Esophagus squamous epithelium (tissue), 5 donors: ENCODE measurements at regions not wholly inside any gene's neighbourhood (a gene's known extent, or its start where the extent isn't known, plus 50 kb on each side); places are given as distances from the start of the nearest gene placed in this dataset.

ENCODE experiments used
- DNase-seq: peaks from one replicate; lab custom pipeline; 2025; lab: John Stamatoyannopoulos, UW
- H3K27ac ChIP-seq, 4 donors: fragments of 200-600 bp; sonication (generic); one replicate each; pipeline ENCODE4 v1.5.1; 2016 to 2019; ENCODE audit warnings: mild to moderate bottlenecking in 1 of 4
- H3K27me3 ChIP-seq, 4 donors: fragments of 200-600 bp; sonication (generic); 1 replicate in 3 of 4; 2 replicates in 1 of 4; pipeline versions ENCODE4 v1.5.1 to v1.6.0; 2017 to 2021; ENCODE audit warnings: antibody characterized with exemption in 1 of 4
- H3K36me3 ChIP-seq, 3 donors: fragments of 200-600 bp; sonication (generic); one replicate each; pipeline ENCODE4 v1.5.1; 2016 to 2019
- H3K4me1 ChIP-seq, 3 donors: fragments of 200-600 bp; sonication (generic); one replicate each; pipeline ENCODE4 v1.5.1; 2017 to 2019
- H3K4me3 ChIP-seq, 4 donors: fragments of 200-600 bp; sonication (generic); 1 replicate in 3 of 4; 2 replicates in 1 of 4; pipeline ENCODE4 v1.5.1; 2016 to 2019; ENCODE audit warnings: mild to moderate bottlenecking in 2 of 4, moderate library complexity in 1 of 4
- H3K9me3 ChIP-seq, 3 donors: fragments of 200-600 bp; sonication (generic); one replicate each; pipeline ENCODE4 v1.5.1; 2016 to 2019
- CTCF ChIP-seq, 6 experiments: fragments of 450-650 bp in 4 of 6; fragments of 200-600 bp in 2 of 6; sonication (generic) in 2 of 6; IDR thresholded peaks; one replicate each; pipeline ENCODE4 v1.5.1; 2016 to 2019; ENCODE audit warnings: antibody characterized with exemption in 6 of 6, mild to moderate bottlenecking in 4 of 6, moderate library complexity in 4 of 6
- POLR2A ChIP-seq, 4 donors: fragments of 450-650 bp; IDR thresholded peaks; one replicate each; pipeline ENCODE4 v1.6.1; 2017; ENCODE audit warnings: antibody characterized with exemption in 4 of 4, mild to moderate bottlenecking in 4 of 4, moderate library complexity in 3 of 4
- WGBS, 2 donors: methylation state at CpG; one replicate each; pipeline ENCODE4 v1.1.5; 2018; 5-methylcytosine and 5-hydroxymethylcytosine counted together
- intact Hi-C: fragments of 100-400 bp; cut with DNase I; formaldehyde crosslinking; loops from one replicate; pipeline ENCODE4 v1.15.0; 2022
- donor health status: DM: yes; HTN: yes; CAD: no.

- no peaks in the 10 kb centered on the region for H3K4me1 ChIP-seq
- WGBS, 2 donors = 78 to 87% methylated on average over 12 to 13 of the region's 14 CpGs
- H3K4me3 ChIP-seq = no peak overlapping the region
Measured at GRCh38 chr7:155399577-155399976, 58.4 kb upstream of the EN2 start.

GRCh38 chr7:155401231-155401630 is 56.7 kb upstream of the EN2 start:
- no peak for TF ChIP-seq CTCF (IDR thresholded peaks at IDR 0.05)
- TF ChIP-seq POLR2A (IDR thresholded peaks at IDR 0.05) = no peak
- Histone ChIP-seq H3K4me1 (no peaks in the 10 kb centered on the region), H3K27ac (no peak overlapping the region), H3K36me3 (no peaks in the 10 kb centered on the region), H3K27me3 (peaks cover 0 to 89% (median 0%) of the 10 kb centered on the region in 4 donors), H3K9me3 (no peaks in the 10 kb centered on the region), H3K4me3 (no peak overlapping the region)
- intact Hi-C loops = no loop called here
- DNase-seq = no peak
- 48 to 56% methylated on average over 5 to 7 of the region's 8 CpGs for WGBS, 2 donors

More at GRCh38 chr7:155399577-155399976, 58.4 kb upstream of the EN2 start:
- Histone ChIP-seq H3K9me3 (no peaks in the 10 kb centered on the region), H3K36me3 (no peaks in the 10 kb centered on the region), H3K27me3 (peaks cover 0 to 87% (median 0%) of the 10 kb centered on the region in 4 donors), H3K27ac (no peak overlapping the region)
- DNase-seq = no peak
- intact Hi-C loops = no loop called here
- TF ChIP-seq CTCF (IDR thresholded peaks at IDR 0.05) = no peak
- TF ChIP-seq POLR2A (IDR thresholded peaks at IDR 0.05) = no peak

- Histone ChIP-seq H3K27ac (no peak overlapping the region), H3K27me3 (peaks cover 0 to 87% (median 0%) of the 10 kb centered on the region in 4 donors), H3K36me3 (no peaks in the 10 kb centered on the region), H3K4me3 (no peak overlapping the region), H3K9me3 (no peaks in the 10 kb centered on the region), H3K4me1 (no peaks in the 10 kb centered on the region)
- no peak for DNase-seq
- TF ChIP-seq CTCF (IDR thresholded peaks at IDR 0.05) (no peak), POLR2A (IDR thresholded peaks at IDR 0.05) (no peak)
- intact Hi-C loops = no loop called here
- WGBS, 2 donors = 48 to 71% methylated on average over 1 to 4 of the region's 6 CpGs
Measured at GRCh38 chr7:155401884-155402283, 56.0 kb upstream of the EN2 start.

GRCh38 chr7:155402941-155403340 is 55.0 kb upstream of the EN2 start:
- 72 to 78% methylated on average over 6 of the region's 6 CpGs for WGBS, 2 donors
- intact Hi-C loops = no loop called here
- Histone ChIP-seq H3K9me3 (no peaks in the 10 kb centered on the region), H3K4me3 (no peak overlapping the region), H3K4me1 (no peaks in the 10 kb centered on the region), H3K27ac (no peak overlapping the region), H3K27me3 (peaks cover 0 to 84% (median 0%) of the 10 kb centered on the region in 4 donors), H3K36me3 (no peaks in the 10 kb centered on the region)
- TF ChIP-seq POLR2A (IDR thresholded peaks at IDR 0.05) (no peak), CTCF (IDR thresholded peaks at IDR 0.05) (no peak)
- DNase-seq = no peak

- Histone ChIP-seq H3K4me1 (no peaks in the 10 kb centered on the region), H3K27me3 (peaks cover 0 to 82% (median 0%) of the 10 kb centered on the region in 4 donors), H3K27ac (no peak overlapping the region), H3K9me3 (no peaks in the 10 kb centered on the region), H3K4me3 (no peak overlapping the region), H3K36me3 (no peaks in the 10 kb centered on the region)
- no peak for DNase-seq
- intact Hi-C loops = no loop called here
- no peak for TF ChIP-seq CTCF (IDR thresholded peaks at IDR 0.05)
- no peak for TF ChIP-seq POLR2A (IDR thresholded peaks at IDR 0.05)
- WGBS, 2 donors = 65 to 79% methylated on average over 2 to 8 of the region's 14 CpGs
Measured at GRCh38 chr7:155404976-155405375, 53.0 kb upstream of the EN2 start.
